Suprapubic skin (tissue), 4 donors: ENCODE measurements at regions not wholly inside any gene's neighbourhood (a gene's known extent, or its start where the extent isn't known, plus 50 kb on each side); places are given as distances from the start of the nearest gene placed in this dataset.
"Not testable (repeated sequence)": the region's sequence is repeated elsewhere in the genome, so short reads cannot be mapped to it uniquely, and the experiment has no call there.

Experiments used
- DNase-seq, 2 donors: peaks; one replicate each; pipeline ENCODE4 v3.0.0-alpha.2; 2019; ENCODE audit warnings: low spot score in 2 of 2
- H3K27ac ChIP-seq: fragments of 200-600 bp; sonication (generic); one replicate; pipeline ENCODE4 v1.5.1; 2019
- H3K27me3 ChIP-seq: fragments of 200-600 bp; sonication (generic); one replicate; pipeline ENCODE4 v1.5.1; 2019
- H3K36me3 ChIP-seq: fragments of 200-600 bp; sonication (generic); one replicate; pipeline ENCODE4 v1.5.1; 2019
- H3K4me1 ChIP-seq: fragments of 200-600 bp; sonication (generic); one replicate; pipeline ENCODE4 v1.5.1; 2019
- H3K4me3 ChIP-seq: fragments of 200-600 bp; sonication (generic); one replicate; pipeline ENCODE4 v1.5.1; 2019; ENCODE audit warnings: mild to moderate bottlenecking
- H3K9me3 ChIP-seq: fragments of 200-600 bp; sonication (generic); one replicate; pipeline ENCODE4 v1.5.1; 2019
- EP300 ChIP-seq: sonication (generic); formaldehyde crosslinking; IDR thresholded peaks from one replicate; pipeline ENCODE4 v1.6.1; 2017; ENCODE audit warnings: antibody characterized with exemption
- POLR2A ChIP-seq, 2 donors: fragments of 450-650 bp; IDR thresholded peaks; one replicate each; pipeline ENCODE4 v1.6.1; 2017; ENCODE audit warnings: antibody characterized with exemption in 2 of 2, mild to moderate bottlenecking in 2 of 2, moderate library complexity in 2 of 2
- POLR2AphosphoS5 ChIP-seq, 3 donors: sonication (generic); formaldehyde crosslinking; IDR thresholded peaks; one replicate each; pipeline ENCODE4 v1.6.1; 2017; ENCODE audit warnings: antibody characterized with exemption in 3 of 3
- WGBS: methylation state at CpG from one replicate; pipeline ENCODE4 v1.1.5; 2018; 5-methylcytosine and 5-hydroxymethylcytosine counted together
- TF ChIP-seq, protein P1 (sequence below), 2 donors: fragments of 200-600 bp in 1 of 2; fragments of 450-650 bp in 1 of 2; sonication (generic) in 1 of 2; IDR thresholded peaks; one replicate each; pipeline ENCODE4 v1.5.1; 2016 to 2019; ENCODE audit warnings: antibody characterized with exemption in 2 of 2, mild to moderate bottlenecking in 1 of 2, moderate library complexity in 1 of 2

GRCh38 chr1:189628857-189629256, 848.8 kb downstream of the BRINP3 start:
- WGBS: 24% methylated on average over 3 of the region's 3 CpGs
- Histone ChIP-seq H3K9me3 (no peaks in the 10 kb centered on the region), H3K27me3 (no peaks in the 10 kb centered on the region), H3K27ac (no peak overlapping the region), H3K4me1 (no peaks in the 10 kb centered on the region), H3K4me3 (no peak overlapping the region), H3K36me3 (no peaks in the 10 kb centered on the region)
- DNase-seq: no peak
- TF ChIP-seq EP300 (no peak), POLR2A (IDR thresholded peaks at IDR 0.05) (no peak), POLR2AphosphoS5 (IDR thresholded peaks at IDR 0.05) (no peak)
- TF ChIP-seq, protein P1, sequence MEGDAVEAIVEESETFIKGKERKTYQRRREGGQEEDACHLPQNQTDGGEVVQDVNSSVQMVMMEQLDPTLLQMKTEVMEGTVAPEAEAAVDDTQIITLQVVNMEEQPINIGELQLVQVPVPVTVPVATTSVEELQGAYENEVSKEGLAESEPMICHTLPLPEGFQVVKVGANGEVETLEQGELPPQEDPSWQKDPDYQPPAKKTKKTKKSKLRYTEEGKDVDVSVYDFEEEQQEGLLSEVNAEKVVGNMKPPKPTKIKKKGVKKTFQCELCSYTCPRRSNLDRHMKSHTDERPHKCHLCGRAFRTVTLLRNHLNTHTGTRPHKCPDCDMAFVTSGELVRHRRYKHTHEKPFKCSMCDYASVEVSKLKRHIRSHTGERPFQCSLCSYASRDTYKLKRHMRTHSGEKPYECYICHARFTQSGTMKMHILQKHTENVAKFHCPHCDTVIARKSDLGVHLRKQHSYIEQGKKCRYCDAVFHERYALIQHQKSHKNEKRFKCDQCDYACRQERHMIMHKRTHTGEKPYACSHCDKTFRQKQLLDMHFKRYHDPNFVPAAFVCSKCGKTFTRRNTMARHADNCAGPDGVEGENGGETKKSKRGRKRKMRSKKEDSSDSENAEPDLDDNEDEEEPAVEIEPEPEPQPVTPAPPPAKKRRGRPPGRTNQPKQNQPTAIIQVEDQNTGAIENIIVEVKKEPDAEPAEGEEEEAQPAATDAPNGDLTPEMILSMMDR (IDR thresholded peaks at IDR 0.05): no peak

GRCh38 chr1:189633658-189634057, 844.0 kb downstream of the BRINP3 start:
- WGBS: 94% methylated on average over 2 of the region's 2 CpGs
- DNase-seq: no peak
- Histone ChIP-seq H3K9me3 (no peaks in the 10 kb centered on the region), H3K4me3 (no peak overlapping the region), H3K27ac (no peak overlapping the region), H3K4me1 (no peaks in the 10 kb centered on the region), H3K27me3 (no peaks in the 10 kb centered on the region), H3K36me3 (no peaks in the 10 kb centered on the region)
- TF ChIP-seq POLR2A (IDR thresholded peaks at IDR 0.05) (no peak), POLR2AphosphoS5 (IDR thresholded peaks at IDR 0.05) (no peak), EP300 (no peak)
- TF ChIP-seq, protein P1 (IDR thresholded peaks at IDR 0.05): no peak

DNA sequence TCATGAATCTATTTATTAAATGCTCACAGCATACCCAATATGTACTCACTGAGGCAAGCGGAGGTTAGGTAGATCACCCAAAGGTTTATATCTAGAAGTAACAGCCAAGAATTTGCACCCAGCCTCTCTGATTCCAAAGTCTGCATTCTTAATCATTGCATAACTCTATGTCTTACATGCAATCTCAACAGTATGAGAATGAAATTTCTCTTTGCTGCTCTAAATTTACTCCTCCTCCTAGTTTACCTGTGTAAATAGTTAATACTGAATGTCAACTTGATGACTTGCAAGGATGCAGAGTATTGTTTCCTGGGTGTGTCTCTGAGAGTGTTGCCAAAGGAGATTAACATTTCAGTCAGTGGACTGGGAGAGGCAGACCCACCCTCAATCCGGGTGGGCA, 840.6 kb downstream of the BRINP3 start:
- no peak for TF ChIP-seq EP300
- TF ChIP-seq POLR2AphosphoS5 (IDR thresholded peaks at IDR 0.05): no peak
- no peak for TF ChIP-seq POLR2A (IDR thresholded peaks at IDR 0.05)
- no peak overlapping the region for H3K27ac ChIP-seq
- H3K27me3 ChIP-seq: no peaks in the 10 kb centered on the region
- H3K4me1 ChIP-seq: no peaks in the 10 kb centered on the region
- H3K9me3 ChIP-seq: no peaks in the 10 kb centered on the region
- no peak for DNase-seq
- no peak overlapping the region for H3K4me3 ChIP-seq
- no peaks in the 10 kb centered on the region for H3K36me3 ChIP-seq
- WGBS: 100% methylated on average over 2 of the region's 2 CpGs

- H3K36me3 ChIP-seq, H3K9me3 ChIP-seq, DNase-seq, H3K27ac ChIP-seq, H3K27me3 ChIP-seq, H3K4me3 ChIP-seq, H3K4me1 ChIP-seq: not testable (repeated sequence)
- 65% methylated on average over 5 of the region's 5 CpGs for WGBS
These were observed 833.5 kb downstream of the BRINP3 start for GRCh38 chr1:189644156-189644555.

- no peak overlapping the region for H3K27ac ChIP-seq
- WGBS: 87% methylated on average over 4 of the region's 4 CpGs
- H3K9me3 ChIP-seq: peaks cover 4% of the 10 kb centered on the region
- no peak for TF ChIP-seq POLR2AphosphoS5 (IDR thresholded peaks at IDR 0.05)
- TF ChIP-seq EP300: no peak
- TF ChIP-seq, protein P1 (IDR thresholded peaks at IDR 0.05): no peak
- TF ChIP-seq POLR2A (IDR thresholded peaks at IDR 0.05): no peak
- H3K4me1 ChIP-seq: no peaks in the 10 kb centered on the region
- H3K36me3 ChIP-seq: no peaks in the 10 kb centered on the region
- H3K27me3 ChIP-seq: no peaks in the 10 kb centered on the region
- no peak for DNase-seq
- H3K4me3 ChIP-seq: no peak overlapping the region
These were observed 832.7 kb downstream of the BRINP3 start for GRCh38 chr1:189644970-189645369.

DNA sequence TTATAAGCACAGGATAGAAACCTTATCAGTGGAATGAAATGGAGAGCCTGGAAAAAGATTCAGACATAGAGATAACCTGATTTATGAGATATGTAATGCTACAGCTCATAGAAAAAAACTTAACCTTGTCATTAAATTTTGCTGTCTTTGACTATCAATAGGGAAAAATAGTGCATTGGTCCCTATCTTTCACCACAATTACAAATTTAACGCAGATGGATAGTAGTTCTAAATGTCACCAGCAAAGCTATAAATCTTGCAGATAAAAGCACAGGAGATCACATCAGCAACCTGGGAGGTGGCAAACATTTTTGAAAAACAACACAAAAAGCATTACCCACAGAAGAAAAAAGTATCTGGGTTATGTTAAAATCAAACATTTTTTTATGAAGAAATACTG, 831.6 kb downstream of the BRINP3 start:
- Histone ChIP-seq H3K9me3 (peaks cover 4% of the 10 kb centered on the region), H3K4me1 (no peaks in the 10 kb centered on the region), H3K36me3 (no peaks in the 10 kb centered on the region), H3K27ac (no peak overlapping the region), H3K4me3 (no peak overlapping the region), H3K27me3 (no peaks in the 10 kb centered on the region)
- 30% methylated on average over 1 of the region's 1 CpG for WGBS
- TF ChIP-seq EP300 (no peak), POLR2A (IDR thresholded peaks at IDR 0.05) (no peak), POLR2AphosphoS5 (IDR thresholded peaks at IDR 0.05) (no peak)
- TF ChIP-seq, protein P1 (IDR thresholded peaks at IDR 0.05): no peak
- no peak for DNase-seq
